ENCODE measurements at regions not wholly inside any gene's neighbourhood (a gene's known extent, or its start where the extent isn't known, plus 50 kb on each side); places are given as distances from the start of the nearest gene placed in this dataset.

DNA sequence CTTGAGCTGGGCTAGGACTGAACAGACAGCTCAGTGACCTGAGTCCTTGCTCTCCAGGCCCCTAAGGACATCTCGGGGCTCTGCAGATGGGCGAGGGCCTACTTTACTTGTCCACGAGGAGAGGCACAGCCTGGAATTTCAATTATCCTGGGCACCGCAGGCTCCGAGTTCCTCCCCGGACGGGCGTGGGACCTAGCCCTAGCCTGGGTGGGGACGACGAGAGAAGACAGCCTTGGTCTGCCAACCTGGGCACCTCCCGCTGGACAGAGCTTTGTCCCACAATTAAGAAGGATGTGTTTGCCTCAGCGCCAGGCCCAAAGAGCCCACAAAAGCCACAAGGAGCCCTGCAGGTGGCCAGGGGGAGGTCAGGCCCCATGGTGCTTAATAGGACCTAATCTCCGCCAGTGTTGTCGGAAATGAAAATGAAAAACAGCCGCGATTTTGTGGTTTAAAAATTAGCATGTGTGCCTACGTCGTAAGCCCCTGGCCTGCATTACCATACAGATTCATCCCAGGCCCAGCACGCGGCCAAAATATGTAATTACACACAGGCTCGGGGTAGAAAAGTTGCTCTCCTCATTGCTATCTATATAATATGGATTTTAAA lies 51.4 kb upstream of the LHX1 start:
- no peak for DNase-seq (ENCODE audit: low read depth in 2 of 3, low spot score in 2 of 3)

All from activated CD8-positive, alpha-beta memory T cell treated with anti-CD3 and anti-CD28 coated beads for 48 hours (primary cell).